Activated B cell treated with CpG ODN at 0.5 μM for 24 hours (primary cell): ENCODE measurements at regions not wholly inside any gene's neighbourhood (a gene's known extent, or its start where the extent isn't known, plus 50 kb on each side); places are given as distances from the start of the nearest gene placed in this dataset.
"Not testable (repeated sequence)": the region's sequence is repeated elsewhere in the genome, so short reads cannot be mapped to it uniquely, and the experiment has no call there.

Experiments
- ATAC-seq: fragments of 200-7000 bp; cut with Tn5 transposase; one replicate; pipeline ENCODE4 v1.10.0; 2021; ENCODE audit warnings: low read depth, mild to moderate bottlenecking, moderate library complexity
- CTCF ChIA-PET: fragments of 350-600 bp; sonication (Branson Sonifier 250); formaldehyde crosslinking; loops from one replicate; lab custom pipeline; 2021; ENCODE audit warnings: antibody characterized with exemption; lab: Charles Lee
- POLR2A ChIA-PET: fragments of 350-600 bp; sonication (Branson Sonifier 250); formaldehyde crosslinking; loops from one replicate; lab custom pipeline; 2021; ENCODE audit warnings: antibody characterized with exemption; lab: Charles Lee
- DNase-seq: peaks from one replicate; pipeline ENCODE4 v3.0.0; 2022
- H3K27ac Mint-ChIP-seq: one replicate; pipeline ENCODE4 v1.8.0; 2020; ENCODE audit warnings: mixed read lengths
- H3K27me3 Mint-ChIP-seq: one replicate; pipeline ENCODE4 v1.8.0; 2021; ENCODE audit warnings: mixed read lengths
- H3K36me3 Mint-ChIP-seq: one replicate; pipeline ENCODE4 v1.8.0; 2021; ENCODE audit warnings: low read depth, mixed read lengths
- H3K4me1 Mint-ChIP-seq: one replicate; pipeline ENCODE4 v1.8.0; 2021; ENCODE audit warnings: mixed read lengths
- H3K4me3 Mint-ChIP-seq: one replicate; pipeline ENCODE4 v1.8.0; 2020; ENCODE audit warnings: mild to moderate bottlenecking, mixed read lengths
- H3K9me3 Mint-ChIP-seq: one replicate; pipeline ENCODE4 v1.8.0; 2020; ENCODE audit warnings: mixed read lengths
- CTCF ChIP-seq: fragments of 200-600 bp; IDR thresholded peaks from one replicate; pipeline ENCODE4 v1.8.0; 2022; ENCODE audit warnings: antibody characterized with exemption, mild to moderate bottlenecking
- intact Hi-C: fragments of 100-400 bp; cut with micrococcal nuclease; formaldehyde crosslinking; loops from one replicate; pipeline ENCODE4 v1.15.1; 2024

- Mint-ChIP-seq H3K27me3 (peaks cover 22% of the 10 kb centered on the region), H3K9me3 (no peaks in the 10 kb centered on the region), H3K27ac (no peak overlapping the region), H3K36me3 (no peaks in the 10 kb centered on the region), H3K4me1 (no peaks in the 10 kb centered on the region), H3K4me3 (no peak overlapping the region)
- ChIA-PET CTCF (no interaction called here), POLR2A (no interaction called here)
- DNase-seq = no peak
- intact Hi-C loops = no loop called here
- TF ChIP-seq CTCF = no peak
- ATAC-seq = no peak
Measured at GRCh38 chr9:135306699-135307098, 172.9 kb upstream of the PPP1R26 start.

GRCh38 chr9:135307300-135307699, 172.3 kb upstream of the PPP1R26 start:
- CTCF ChIA-PET = no interaction called here

GRCh38 chr9:135307919-135308318, 171.7 kb upstream of the PPP1R26 start:
- intact Hi-C loops, DNase-seq, CTCF ChIA-PET, H3K4me3 Mint-ChIP-seq, POLR2A ChIA-PET, H3K36me3 Mint-ChIP-seq, H3K27ac Mint-ChIP-seq, H3K4me1 Mint-ChIP-seq, ATAC-seq, H3K9me3 Mint-ChIP-seq: not testable (repeated sequence)
- H3K27me3 Mint-ChIP-seq = peaks cover 21% of the 10 kb centered on the region

More at GRCh38 chr9:135307300-135307699, 172.3 kb upstream of the PPP1R26 start:
- no peaks in the 10 kb centered on the region for H3K9me3 Mint-ChIP-seq
- no peak for ATAC-seq
- intact Hi-C loops = no loop called here
- no peaks in the 10 kb centered on the region for H3K4me1 Mint-ChIP-seq
- DNase-seq = no peak
- H3K36me3 Mint-ChIP-seq = no peaks in the 10 kb centered on the region
- no peak overlapping the region for H3K27ac Mint-ChIP-seq
- H3K4me3 Mint-ChIP-seq = no peak overlapping the region
- POLR2A ChIA-PET = no interaction called here
- H3K27me3 Mint-ChIP-seq = peaks cover 22% of the 10 kb centered on the region
- no peak for TF ChIP-seq CTCF

GRCh38 chr9:135308821-135309762, 170.5 kb upstream of the PPP1R26 start:
- no peak overlapping the region for H3K27ac Mint-ChIP-seq
- ChIA-PET CTCF (no interaction called here), POLR2A (no interaction called here)
- intact Hi-C loops = no loop called here
- peaks cover 21% of the 10 kb centered on the region for H3K27me3 Mint-ChIP-seq
- ATAC-seq (no peak), DNase-seq (no peak)
- H3K36me3 Mint-ChIP-seq = no peaks in the 10 kb centered on the region
- no peak overlapping the region for H3K4me3 Mint-ChIP-seq
- H3K9me3 Mint-ChIP-seq = peaks cover 13% of the 10 kb centered on the region
- no peak for TF ChIP-seq CTCF
- no peaks in the 10 kb centered on the region for H3K4me1 Mint-ChIP-seq

GRCh38 chr9:135309763-135310125, 169.8 kb upstream of the PPP1R26 start:
- Mint-ChIP-seq H3K36me3 (no peaks in the 10 kb centered on the region), H3K27me3 (peaks cover 21% of the 10 kb centered on the region), H3K27ac (no peak overlapping the region), H3K4me3 (no peak overlapping the region), H3K4me1 (no peaks in the 10 kb centered on the region), H3K9me3 (peaks cover 13% of the 10 kb centered on the region)
- no peak for DNase-seq
- intact Hi-C loops = no loop called here
- CTCF ChIA-PET = no interaction called here
- POLR2A ChIA-PET = no interaction called here
- ATAC-seq = no peak
- no peak for TF ChIP-seq CTCF
